Activated T-helper 1 cell treated with anti-CD3 and anti-CD28 coated beads, Interleukin-12 subunit alpha, Interleukin-12 subunit beta, Interleukin-2, Interleukin-4 antibody, amounts not matched to agents 30 ng/mL and 10 ng/mL and 1 ng/mL, durations not matched to agents 14 hours and 24 hours and 36 hours (primary cell): ENCODE measurements at regions not wholly inside any gene's neighbourhood (a gene's known extent, or its start where the extent isn't known, plus 50 kb on each side); places are given as distances from the start of the nearest gene placed in this dataset.
"Not testable (repeated sequence)": the region's sequence is repeated elsewhere in the genome, so short reads cannot be mapped to it uniquely, and the experiment has no call there.

Experiments used
- DNase-seq: peaks from one replicate; pipeline ENCODE4 v3.0.0; 2021; ENCODE audit warnings: low spot score
- H3K27ac Mint-ChIP-seq: one replicate; pipeline ENCODE4 v1.8.0; 2021; ENCODE audit warnings: mild to moderate bottlenecking, mixed read lengths
- H3K27me3 Mint-ChIP-seq: one replicate; pipeline ENCODE4 v1.8.0; 2022; ENCODE audit warnings: mild to moderate bottlenecking, moderate library complexity, mixed read lengths; ENCODE audit not compliant: insufficient read depth
- H3K36me3 Mint-ChIP-seq: one replicate; pipeline ENCODE4 v1.8.0; 2021; ENCODE audit warnings: low read depth, mixed read lengths
- H3K4me1 Mint-ChIP-seq: one replicate; pipeline ENCODE4 v1.8.0; 2021; ENCODE audit warnings: low read depth, mixed read lengths
- H3K4me3 Mint-ChIP-seq: one replicate; pipeline ENCODE4 v1.8.0; 2021; ENCODE audit warnings: mild to moderate bottlenecking, moderate library complexity, mixed read lengths
- H3K9me3 Mint-ChIP-seq: one replicate; pipeline ENCODE4 v1.8.0; 2021; ENCODE audit warnings: mixed read lengths
- intact Hi-C: fragments of 100-400 bp; cut with micrococcal nuclease; formaldehyde crosslinking; loops from one replicate; pipeline ENCODE4 v1.15.1; 2024

GRCh38 chr14:105887692-105888091 is 361.3 kb downstream of the TMEM121 start:
- peaks cover 7% of the 10 kb centered on the region for H3K4me1 Mint-ChIP-seq
- H3K4me3 Mint-ChIP-seq: no peak overlapping the region
- H3K36me3 Mint-ChIP-seq: no peaks in the 10 kb centered on the region
- H3K27ac Mint-ChIP-seq: no peak overlapping the region
- DNase-seq: no peak
- peaks cover 23% of the 10 kb centered on the region for H3K27me3 Mint-ChIP-seq
- no peaks in the 10 kb centered on the region for H3K9me3 Mint-ChIP-seq
- intact Hi-C loops: no loop called here

- no peak overlapping the region for H3K27ac Mint-ChIP-seq
- H3K4me3 Mint-ChIP-seq: no peak overlapping the region
- H3K36me3 Mint-ChIP-seq: no peaks in the 10 kb centered on the region
- peaks cover 7% of the 10 kb centered on the region for H3K4me1 Mint-ChIP-seq
- no peak for DNase-seq
- H3K27me3 Mint-ChIP-seq: peaks cover 23% of the 10 kb centered on the region
- intact Hi-C loops: no loop called here
- H3K9me3 Mint-ChIP-seq: no peaks in the 10 kb centered on the region
Measured at GRCh38 chr14:105888151-105888550, 361.8 kb downstream of the TMEM121 start.

GRCh38 chr14:105888784-105889665 is 362.6 kb downstream of the TMEM121 start:
- no peak for DNase-seq
- Mint-ChIP-seq H3K27me3 (peaks cover 23% of the 10 kb centered on the region), H3K4me1 (peaks cover 7% of the 10 kb centered on the region), H3K9me3 (no peaks in the 10 kb centered on the region), H3K27ac (no peak overlapping the region), H3K36me3 (no peaks in the 10 kb centered on the region), H3K4me3 (no peak overlapping the region)
- intact Hi-C loops: no loop called here

GRCh38 chr14:105889666-105890473 is 363.5 kb downstream of the TMEM121 start:
- no peak for DNase-seq
- H3K27ac Mint-ChIP-seq: no peak overlapping the region
- no peaks in the 10 kb centered on the region for H3K9me3 Mint-ChIP-seq
- no peaks in the 10 kb centered on the region for H3K36me3 Mint-ChIP-seq
- H3K4me1 Mint-ChIP-seq: peaks cover 7% of the 10 kb centered on the region
- intact Hi-C loops: no loop called here
- peaks cover 23% of the 10 kb centered on the region for H3K27me3 Mint-ChIP-seq
- no peak overlapping the region for H3K4me3 Mint-ChIP-seq

GRCh38 chr14:105890474-105891220 is 364.3 kb downstream of the TMEM121 start:
- H3K27ac Mint-ChIP-seq: no peak overlapping the region
- intact Hi-C loops: no loop called here
- no peaks in the 10 kb centered on the region for H3K9me3 Mint-ChIP-seq
- no peak overlapping the region for H3K4me3 Mint-ChIP-seq
- H3K4me1 Mint-ChIP-seq: peaks cover 7% of the 10 kb centered on the region
- peaks cover 25% of the 10 kb centered on the region for H3K27me3 Mint-ChIP-seq
- H3K36me3 Mint-ChIP-seq: no peaks in the 10 kb centered on the region
- DNase-seq: no peak

- intact Hi-C loops: no loop called here
- Mint-ChIP-seq H3K4me1 (peaks cover 7% of the 10 kb centered on the region), H3K27me3 (peaks cover 25% of the 10 kb centered on the region), H3K27ac (no peak overlapping the region), H3K4me3 (no peak overlapping the region), H3K36me3 (no peaks in the 10 kb centered on the region), H3K9me3 (no peaks in the 10 kb centered on the region)
- no peak for DNase-seq
Measured at GRCh38 chr14:105891221-105891602, 364.8 kb downstream of the TMEM121 start.

GRCh38 chr14:105891631-105892452 is 365.5 kb downstream of the TMEM121 start:
- intact Hi-C loops: no loop called here
- Mint-ChIP-seq H3K4me3 (no peak overlapping the region), H3K4me1 (peaks cover 7% of the 10 kb centered on the region), H3K27me3 (peaks cover 25% of the 10 kb centered on the region), H3K27ac (no peak overlapping the region), H3K9me3 (no peaks in the 10 kb centered on the region), H3K36me3 (no peaks in the 10 kb centered on the region)
- DNase-seq: no peak

GRCh38 chr14:105892453-105893441 is 366.4 kb downstream of the TMEM121 start:
- H3K4me3 Mint-ChIP-seq, H3K9me3 Mint-ChIP-seq, H3K4me1 Mint-ChIP-seq, H3K36me3 Mint-ChIP-seq, H3K27ac Mint-ChIP-seq, DNase-seq, intact Hi-C loops: not testable (repeated sequence)
- H3K27me3 Mint-ChIP-seq: peaks cover 24% of the 10 kb centered on the region

- H3K4me1 Mint-ChIP-seq, DNase-seq, H3K36me3 Mint-ChIP-seq, H3K27ac Mint-ChIP-seq, H3K9me3 Mint-ChIP-seq, intact Hi-C loops, H3K4me3 Mint-ChIP-seq: not testable (repeated sequence)
- H3K27me3 Mint-ChIP-seq: peaks cover 23% of the 10 kb centered on the region
Measured at GRCh38 chr14:105893686-105894085, 367.3 kb downstream of the TMEM121 start.

GRCh38 chr14:105894125-105894977 is 368.0 kb downstream of the TMEM121 start:
- Mint-ChIP-seq H3K36me3 (no peaks in the 10 kb centered on the region), H3K27me3 (peaks cover 18% of the 10 kb centered on the region), H3K4me3 (no peak overlapping the region), H3K9me3 (no peaks in the 10 kb centered on the region), H3K27ac (no peak overlapping the region), H3K4me1 (no peaks in the 10 kb centered on the region)
- intact Hi-C loops: no loop called here
- no peak for DNase-seq
